ENCODE measurements at regions not wholly inside any gene's neighbourhood (a gene's known extent, or its start where the extent isn't known, plus 50 kb on each side); places are given as distances from the start of the nearest gene placed in this dataset.

- no peak for TF ChIP-seq CTCF (conservative IDR thresholded peaks at IDR 0.05 in 1 of 2, IDR thresholded peaks at IDR 0.05 in 1 of 2; ENCODE audit: low read depth in 1 of 2, low read length in 2 of 2)
- no peak for TF ChIP-seq EZH2 (IDR thresholded peaks at IDR 0.05; ENCODE audit: low read length, missing control alignments)
These were observed 432.0 kb upstream of the SMIM21 start for GRCh38 chr18:75859533-75859932.

Measured in fibroblast of lung (primary cell).